ENCODE measurements at regions not wholly inside any gene's neighbourhood (a gene's known extent, or its start where the extent isn't known, plus 50 kb on each side); places are given as distances from the start of the nearest gene placed in this dataset.
"Not testable (repeated sequence)": the region's sequence is repeated elsewhere in the genome, so short reads cannot be mapped to it uniquely, and the experiment has no call there.

- no peak for DNase-seq (ENCODE audit: low spot score)
These were observed 244.2 kb upstream of the FOXK1 start for GRCh38 chr7:4437916-4438315.

DNA sequence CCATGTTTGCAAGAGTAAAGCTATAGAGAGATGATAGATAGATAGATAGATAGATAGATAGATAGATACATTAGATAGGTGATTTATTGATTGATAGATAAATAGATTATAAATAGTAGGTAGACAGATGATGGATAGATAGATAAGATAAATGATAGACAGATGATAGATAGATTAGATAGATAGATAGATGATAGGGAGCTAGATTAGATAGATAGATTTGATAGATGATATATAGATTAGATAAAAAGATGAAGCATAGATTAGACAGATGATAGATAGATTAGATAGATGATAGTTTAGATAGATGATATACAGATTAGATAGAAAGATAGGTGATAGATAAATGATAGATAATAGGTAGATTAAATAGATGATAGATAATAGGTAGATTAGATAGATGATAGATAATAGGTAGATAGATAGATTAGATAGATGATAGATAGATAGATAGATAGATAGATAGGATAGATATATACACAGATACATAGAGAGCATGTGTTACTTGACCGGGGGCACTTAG is 243.3 kb upstream of the FOXK1 start:
- DNase-seq (ENCODE audit: low spot score), result no peak

GRCh38 chr7:4439444-4439843 is 242.7 kb upstream of the FOXK1 start:
- no peak for DNase-seq (ENCODE audit: low spot score)

DNA sequence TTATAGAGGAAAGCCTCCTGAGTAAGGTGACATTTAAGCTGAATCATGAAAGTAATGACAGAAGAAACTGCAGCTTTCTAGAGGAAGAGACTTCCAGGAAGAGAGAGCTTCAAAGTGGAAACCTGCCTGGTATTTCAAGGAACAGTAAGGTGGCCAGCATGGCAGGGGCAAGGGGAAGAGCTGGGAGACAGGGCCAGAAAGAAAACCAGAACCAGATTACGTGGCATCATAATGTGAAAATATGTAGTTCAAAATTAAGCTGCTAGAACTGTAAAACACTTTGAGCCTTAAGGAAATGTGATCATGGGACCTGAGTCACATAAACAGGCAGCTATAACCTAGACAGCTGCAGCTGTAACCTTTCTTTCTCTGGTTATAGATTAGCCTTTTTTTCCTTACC is 238.0 kb upstream of the FOXK1 start:
- DNase-seq (ENCODE audit: low spot score), result no peak

DNA sequence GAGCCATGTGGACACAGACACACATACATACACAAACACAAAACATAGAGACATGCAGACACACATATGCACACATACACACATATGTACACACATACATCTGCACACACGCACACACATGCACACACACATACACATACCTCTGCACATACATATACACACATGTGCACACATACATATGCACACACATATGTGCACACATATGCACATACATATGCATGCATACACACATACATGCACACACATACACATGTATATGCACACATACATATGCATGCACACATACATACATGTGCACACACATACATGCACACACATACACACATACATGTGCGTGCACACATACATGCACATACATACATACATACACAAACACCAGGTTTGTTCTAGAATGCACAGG is 236.3 kb upstream of the FOXK1 start:
- no peak for DNase-seq (ENCODE audit: low spot score)

GRCh38 chr7:4449263-4449662 is 232.8 kb upstream of the FOXK1 start:
- no peak for DNase-seq (ENCODE audit: low spot score)

- DNase-seq (ENCODE audit: low spot score), result no peak
These were observed 231.6 kb upstream of the FOXK1 start for GRCh38 chr7:4450483-4450882.

GRCh38 chr7:4460597-4460996 is 221.5 kb upstream of the FOXK1 start:
- no peak for DNase-seq (ENCODE audit: low spot score)

DNA sequence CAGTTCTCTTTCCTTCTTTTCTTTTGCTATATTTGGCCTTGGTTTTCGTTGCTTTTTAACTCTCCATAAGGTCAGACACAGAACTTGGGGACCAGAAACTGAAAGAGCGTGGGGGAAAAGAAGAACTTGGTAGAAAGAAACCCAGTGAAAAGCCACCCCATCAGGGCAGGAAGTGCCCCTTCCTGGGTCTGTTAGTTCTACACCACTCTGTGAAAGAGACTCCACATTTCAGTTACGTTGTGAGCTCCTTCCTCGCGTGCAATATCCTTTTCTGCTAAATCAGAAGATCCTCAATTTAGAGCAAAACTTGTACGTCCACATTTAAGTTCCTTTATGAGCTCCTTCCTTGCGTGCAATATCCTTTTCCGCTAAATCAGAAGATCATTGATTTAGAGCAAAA is 220.6 kb upstream of the FOXK1 start:
- no peak for DNase-seq (ENCODE audit: low spot score)

- no peak for DNase-seq (ENCODE audit: low spot score)
These were observed 213.6 kb upstream of the FOXK1 start for GRCh38 chr7:4468320-4469102.

DNA sequence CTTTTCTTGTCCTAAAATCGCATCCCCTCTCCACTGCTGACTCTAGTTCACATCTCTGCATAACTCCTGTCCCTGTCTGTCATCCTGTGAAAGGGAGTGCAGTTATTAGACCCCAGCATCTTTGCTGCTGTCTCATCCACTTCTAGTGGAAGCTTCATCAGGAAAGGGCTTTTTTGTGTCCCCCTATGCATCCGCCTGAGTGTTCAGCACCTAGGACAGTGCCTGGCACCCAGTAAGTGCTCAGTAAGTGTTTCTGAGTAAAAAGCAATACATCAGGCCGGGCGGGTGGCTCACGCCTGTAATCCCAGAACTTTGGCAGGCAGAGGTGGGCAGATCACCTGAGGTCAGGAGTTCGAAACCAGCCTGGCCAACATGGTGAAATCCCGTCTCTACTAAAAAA is 211.8 kb upstream of the FOXK1 start:
- DNase-seq (ENCODE audit: low spot score), result no peak

- DNase-seq (ENCODE audit: low spot score), result no peak
These were observed 209.4 kb upstream of the FOXK1 start for GRCh38 chr7:4472728-4473127.

DNA sequence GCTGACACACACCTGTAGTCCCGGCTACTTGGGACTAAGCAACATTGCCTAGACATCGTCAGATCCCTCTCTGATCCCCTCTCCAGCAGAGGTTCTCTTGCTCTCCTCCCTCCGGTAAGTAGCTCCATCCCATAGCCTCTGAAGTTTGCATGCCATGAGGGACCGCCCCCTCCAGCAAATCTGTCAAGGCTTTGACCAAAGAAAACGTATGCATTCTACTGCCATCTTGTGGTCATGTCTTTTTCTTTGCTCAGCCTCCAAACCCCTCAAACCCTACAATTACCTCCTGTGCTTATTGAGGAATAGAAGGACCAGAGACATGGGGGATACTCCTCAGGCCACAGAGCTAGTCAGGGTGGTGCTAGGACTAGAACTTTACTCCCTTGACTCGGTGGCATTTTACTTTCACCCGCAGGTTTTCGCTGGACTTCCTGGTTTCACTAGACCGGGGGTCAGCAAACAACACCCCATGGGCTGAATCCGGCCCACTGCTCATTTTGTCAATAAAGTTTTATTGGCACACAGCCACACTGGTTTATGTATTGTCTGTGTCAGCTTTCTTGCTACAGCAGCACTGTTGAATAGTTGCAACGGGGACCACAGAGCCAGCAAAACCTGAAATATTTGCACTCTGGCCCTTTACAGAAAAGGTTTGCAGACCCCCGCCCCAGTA is 202.6 kb upstream of the FOXK1 start:
- DNase-seq (ENCODE audit: low spot score), result peak; percentile 40

GRCh38 chr7:4480131-4480530 is 202.0 kb upstream of the FOXK1 start:
- DNase-seq (ENCODE audit: low spot score), result not testable (repeated sequence)

GRCh38 chr7:4483851-4484250 is 198.2 kb upstream of the FOXK1 start:
- DNase-seq (ENCODE audit: low spot score), result no peak

- no peak for DNase-seq (ENCODE audit: low spot score)
These were observed 197.6 kb upstream of the FOXK1 start for GRCh38 chr7:4484545-4484944.

- DNase-seq (ENCODE audit: low spot score), result no peak
These were observed 195.2 kb upstream of the FOXK1 start for GRCh38 chr7:4486907-4487306.

- DNase-seq (ENCODE audit: low spot score), result not testable (repeated sequence)
These were observed 185.2 kb upstream of the FOXK1 start for GRCh38 chr7:4496911-4497310.

- DNase-seq (ENCODE audit: low spot score), result no peak
These were observed 181.3 kb upstream of the FOXK1 start for GRCh38 chr7:4500812-4501211.

DNA sequence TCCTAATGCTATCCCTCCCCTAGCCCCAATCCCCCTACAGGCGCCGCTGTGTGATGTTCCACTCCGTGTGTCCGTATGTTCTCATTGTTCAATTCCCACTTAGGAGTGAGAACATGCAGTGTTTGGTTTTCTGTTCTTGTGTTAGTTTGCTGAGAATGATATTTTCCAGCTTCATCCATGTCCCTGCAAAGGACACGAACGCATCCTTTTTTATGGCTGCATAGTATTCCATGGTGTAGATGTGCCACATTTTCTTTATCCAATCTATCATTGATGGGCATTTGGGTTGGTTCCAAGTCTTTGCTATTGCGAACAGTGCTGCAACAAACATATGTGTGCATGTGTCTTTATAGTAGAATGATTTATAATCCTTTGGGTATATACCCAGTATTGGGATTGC is 174.2 kb upstream of the FOXK1 start:
- DNase-seq (ENCODE audit: low spot score), result not testable (repeated sequence)

- DNase-seq (ENCODE audit: low spot score), result no peak
These were observed 168.6 kb upstream of the FOXK1 start for GRCh38 chr7:4513450-4513849.

- DNase-seq (ENCODE audit: low spot score), result no peak
These were observed 162.1 kb upstream of the FOXK1 start for GRCh38 chr7:4519819-4520520.

DNA sequence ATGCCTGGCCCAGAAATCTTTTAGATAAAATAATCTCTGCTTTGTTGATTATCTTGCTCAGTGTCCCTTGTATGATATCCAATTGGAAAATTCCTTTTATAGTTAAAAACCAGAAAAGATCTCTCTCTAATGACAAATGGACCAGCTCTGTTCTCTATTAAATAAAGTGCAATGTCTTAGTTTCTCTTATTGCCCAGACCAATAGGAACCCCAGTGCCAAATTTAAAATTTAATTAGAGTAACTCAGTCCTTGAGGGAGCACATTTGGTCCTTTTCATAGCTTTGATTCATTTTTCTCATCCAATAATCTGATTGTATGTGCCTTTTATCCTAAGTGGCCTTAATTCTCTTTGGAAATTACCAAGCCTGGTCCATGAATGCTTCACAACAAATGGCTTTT is 158.9 kb upstream of the FOXK1 start:
- no peak for DNase-seq (ENCODE audit: low spot score)

Measured in activated CD4-positive, alpha-beta T cell treated with anti-CD3 and anti-CD28 coated beads, Interleukin-2, Interleukin-4, amounts not matched to agents 100 ng/mL and 50 ng/mL, durations not matched to agents 16 hours and 8 hours (primary cell).